ENCODE measurements at regions not wholly inside any gene's neighbourhood (a gene's known extent, or its start where the extent isn't known, plus 50 kb on each side); places are given as distances from the start of the nearest gene placed in this dataset.

DNA sequence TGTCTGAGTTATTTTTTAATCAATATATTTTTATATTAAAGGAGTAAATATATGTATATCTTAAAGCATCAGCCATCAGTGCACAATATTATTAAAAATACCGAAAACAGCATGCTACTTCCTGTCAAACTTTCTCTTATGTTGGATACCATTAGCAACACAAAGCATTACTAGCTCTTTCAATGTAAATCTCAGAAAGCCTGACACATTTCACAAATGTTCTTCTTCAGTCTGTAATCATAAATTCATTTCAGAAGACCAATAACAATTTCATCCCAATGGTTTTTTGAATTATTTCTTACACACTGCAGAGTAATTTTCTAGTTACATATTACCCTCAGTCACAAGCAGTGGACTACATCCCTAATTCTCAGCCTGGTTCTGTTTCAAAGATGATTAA lies 226.9 kb downstream of the LRRK2 start:
- TF ChIP-seq, protein P1, sequence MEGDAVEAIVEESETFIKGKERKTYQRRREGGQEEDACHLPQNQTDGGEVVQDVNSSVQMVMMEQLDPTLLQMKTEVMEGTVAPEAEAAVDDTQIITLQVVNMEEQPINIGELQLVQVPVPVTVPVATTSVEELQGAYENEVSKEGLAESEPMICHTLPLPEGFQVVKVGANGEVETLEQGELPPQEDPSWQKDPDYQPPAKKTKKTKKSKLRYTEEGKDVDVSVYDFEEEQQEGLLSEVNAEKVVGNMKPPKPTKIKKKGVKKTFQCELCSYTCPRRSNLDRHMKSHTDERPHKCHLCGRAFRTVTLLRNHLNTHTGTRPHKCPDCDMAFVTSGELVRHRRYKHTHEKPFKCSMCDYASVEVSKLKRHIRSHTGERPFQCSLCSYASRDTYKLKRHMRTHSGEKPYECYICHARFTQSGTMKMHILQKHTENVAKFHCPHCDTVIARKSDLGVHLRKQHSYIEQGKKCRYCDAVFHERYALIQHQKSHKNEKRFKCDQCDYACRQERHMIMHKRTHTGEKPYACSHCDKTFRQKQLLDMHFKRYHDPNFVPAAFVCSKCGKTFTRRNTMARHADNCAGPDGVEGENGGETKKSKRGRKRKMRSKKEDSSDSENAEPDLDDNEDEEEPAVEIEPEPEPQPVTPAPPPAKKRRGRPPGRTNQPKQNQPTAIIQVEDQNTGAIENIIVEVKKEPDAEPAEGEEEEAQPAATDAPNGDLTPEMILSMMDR (IDR thresholded peaks at IDR 0.05): no peak
- no peak for TF ChIP-seq POLR2A (IDR thresholded peaks at IDR 0.05)
